Panc1 (cell line): ENCODE measurements at regions not wholly inside any gene's neighbourhood (a gene's known extent, or its start where the extent isn't known, plus 50 kb on each side); places are given as distances from the start of the nearest gene placed in this dataset.

Source experiments
- POLR2AphosphoS5 ChIP-seq: IDR thresholded peaks from 2 replicates; pipeline ENCODE4 v1.6.1; 2012; ENCODE audit warnings: mild to moderate bottlenecking, low read depth, low read length, moderate library complexity
- TF ChIP-seq, protein P1 (sequence below): fragments of 450-650 bp; IDR thresholded peaks from 2 replicates; pipeline ENCODE4 v1.5.1; 2017; ENCODE audit warnings: mild to moderate bottlenecking
- TF ChIP-seq, protein P2 (sequence below), 2 experiments: IDR thresholded peaks; 2 replicates each; pipeline ENCODE4 v1.6.1; 2011 to 2012; ENCODE audit warnings: low read depth in 2 of 2, control low read depth in 1 of 2, low read length in 1 of 2, mild to moderate bottlenecking in 1 of 2, moderate library complexity in 1 of 2; ENCODE audit not compliant: insufficient read depth in 1 of 2

DNA sequence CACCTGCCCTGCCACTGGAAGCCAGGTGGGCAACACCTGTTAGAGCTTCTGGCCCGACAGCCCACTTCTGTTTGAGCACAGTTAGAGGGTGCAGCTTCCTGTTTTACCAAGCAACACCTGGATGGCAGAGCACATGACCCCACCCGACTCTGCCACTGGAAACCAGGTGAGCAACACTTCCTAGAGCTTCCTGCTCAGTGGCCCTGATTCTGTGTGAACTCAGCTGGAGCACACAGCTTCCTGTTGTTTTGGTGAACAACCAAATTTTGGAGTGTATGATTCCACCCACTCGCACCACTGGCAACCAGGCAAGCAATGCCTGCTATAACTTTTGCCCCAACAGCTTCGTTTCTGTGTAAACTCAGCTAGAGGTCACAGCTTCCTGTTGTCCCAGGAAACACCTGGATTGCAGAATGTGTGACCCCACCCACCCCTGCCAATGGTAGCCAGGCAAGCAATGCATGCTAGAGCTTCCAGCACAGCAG lies 163.8 kb upstream of the KLF8 start:
- TF ChIP-seq, protein P1, sequence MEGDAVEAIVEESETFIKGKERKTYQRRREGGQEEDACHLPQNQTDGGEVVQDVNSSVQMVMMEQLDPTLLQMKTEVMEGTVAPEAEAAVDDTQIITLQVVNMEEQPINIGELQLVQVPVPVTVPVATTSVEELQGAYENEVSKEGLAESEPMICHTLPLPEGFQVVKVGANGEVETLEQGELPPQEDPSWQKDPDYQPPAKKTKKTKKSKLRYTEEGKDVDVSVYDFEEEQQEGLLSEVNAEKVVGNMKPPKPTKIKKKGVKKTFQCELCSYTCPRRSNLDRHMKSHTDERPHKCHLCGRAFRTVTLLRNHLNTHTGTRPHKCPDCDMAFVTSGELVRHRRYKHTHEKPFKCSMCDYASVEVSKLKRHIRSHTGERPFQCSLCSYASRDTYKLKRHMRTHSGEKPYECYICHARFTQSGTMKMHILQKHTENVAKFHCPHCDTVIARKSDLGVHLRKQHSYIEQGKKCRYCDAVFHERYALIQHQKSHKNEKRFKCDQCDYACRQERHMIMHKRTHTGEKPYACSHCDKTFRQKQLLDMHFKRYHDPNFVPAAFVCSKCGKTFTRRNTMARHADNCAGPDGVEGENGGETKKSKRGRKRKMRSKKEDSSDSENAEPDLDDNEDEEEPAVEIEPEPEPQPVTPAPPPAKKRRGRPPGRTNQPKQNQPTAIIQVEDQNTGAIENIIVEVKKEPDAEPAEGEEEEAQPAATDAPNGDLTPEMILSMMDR: no peak
- no peak for TF ChIP-seq POLR2AphosphoS5
- TF ChIP-seq, protein P2, sequence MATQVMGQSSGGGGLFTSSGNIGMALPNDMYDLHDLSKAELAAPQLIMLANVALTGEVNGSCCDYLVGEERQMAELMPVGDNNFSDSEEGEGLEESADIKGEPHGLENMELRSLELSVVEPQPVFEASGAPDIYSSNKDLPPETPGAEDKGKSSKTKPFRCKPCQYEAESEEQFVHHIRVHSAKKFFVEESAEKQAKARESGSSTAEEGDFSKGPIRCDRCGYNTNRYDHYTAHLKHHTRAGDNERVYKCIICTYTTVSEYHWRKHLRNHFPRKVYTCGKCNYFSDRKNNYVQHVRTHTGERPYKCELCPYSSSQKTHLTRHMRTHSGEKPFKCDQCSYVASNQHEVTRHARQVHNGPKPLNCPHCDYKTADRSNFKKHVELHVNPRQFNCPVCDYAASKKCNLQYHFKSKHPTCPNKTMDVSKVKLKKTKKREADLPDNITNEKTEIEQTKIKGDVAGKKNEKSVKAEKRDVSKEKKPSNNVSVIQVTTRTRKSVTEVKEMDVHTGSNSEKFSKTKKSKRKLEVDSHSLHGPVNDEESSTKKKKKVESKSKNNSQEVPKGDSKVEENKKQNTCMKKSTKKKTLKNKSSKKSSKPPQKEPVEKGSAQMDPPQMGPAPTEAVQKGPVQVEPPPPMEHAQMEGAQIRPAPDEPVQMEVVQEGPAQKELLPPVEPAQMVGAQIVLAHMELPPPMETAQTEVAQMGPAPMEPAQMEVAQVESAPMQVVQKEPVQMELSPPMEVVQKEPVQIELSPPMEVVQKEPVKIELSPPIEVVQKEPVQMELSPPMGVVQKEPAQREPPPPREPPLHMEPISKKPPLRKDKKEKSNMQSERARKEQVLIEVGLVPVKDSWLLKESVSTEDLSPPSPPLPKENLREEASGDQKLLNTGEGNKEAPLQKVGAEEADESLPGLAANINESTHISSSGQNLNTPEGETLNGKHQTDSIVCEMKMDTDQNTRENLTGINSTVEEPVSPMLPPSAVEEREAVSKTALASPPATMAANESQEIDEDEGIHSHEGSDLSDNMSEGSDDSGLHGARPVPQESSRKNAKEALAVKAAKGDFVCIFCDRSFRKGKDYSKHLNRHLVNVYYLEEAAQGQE (IDR thresholded peaks at IDR 0.05; ENCODE audit: insufficient read depth in 1 of 2, low read depth in 2 of 2, low read length in 1 of 2): no peak
